ENCODE measurements at regions not wholly inside any gene's neighbourhood (a gene's known extent, or its start where the extent isn't known, plus 50 kb on each side); places are given as distances from the start of the nearest gene placed in this dataset.

DNA sequence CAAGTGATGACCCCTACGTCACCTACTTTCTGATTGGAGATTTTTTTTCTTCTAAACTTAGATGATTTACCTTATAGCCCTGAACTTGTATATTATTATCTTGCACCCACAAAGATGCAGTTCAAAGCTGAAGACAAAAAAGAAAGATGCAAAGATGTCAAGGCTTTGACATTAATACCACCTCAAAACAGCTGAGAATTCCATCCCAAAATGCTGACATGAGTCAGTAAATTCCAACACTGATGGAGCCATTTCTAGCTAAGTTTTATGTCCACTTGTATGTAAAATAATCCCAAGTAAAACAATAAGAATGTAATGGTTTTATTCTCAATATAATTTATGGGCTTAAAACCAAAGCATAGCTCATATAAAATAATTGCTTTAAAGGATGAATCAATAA lies 91.5 kb upstream of the CDH9 start:
- Histone ChIP-seq H4K20me1 (replicated peaks; ENCODE audit: control insufficient read depth, extremely low read depth, insufficient read depth, low read length) (no peaks in the 10 kb centered on the region), H3K4me1 (ENCODE audit: control insufficient read depth, extremely low read depth, insufficient read depth, low read length) (no peaks in the 10 kb centered on the region), H3K4me2 (ENCODE audit: insufficient read depth, low read length) (no peak overlapping the region), H2AFZ (ENCODE audit: low read depth, low read length) (no peak overlapping the region), H3K9me3 (replicated peaks; ENCODE audit: control insufficient read depth, insufficient read depth, low read length) (no peaks in the 10 kb centered on the region), H3K9ac (replicated peaks; ENCODE audit: extremely low read depth, insufficient read depth, low read length) (no peak overlapping the region), H3K27ac (ENCODE audit: insufficient read depth, low read depth, low read length) (no peak overlapping the region), H3K27me3 (ENCODE audit: control insufficient read depth in 2 of 2, insufficient read depth in 2 of 2, low read length in 2 of 2) (no peaks in the 10 kb centered on the region), H3K9me1 (replicated peaks; ENCODE audit: control insufficient read depth, extremely low read depth, insufficient read depth, low read length) (no peaks in the 10 kb centered on the region), H3K4me3 (replicated peaks in 1 of 3; ENCODE audit: insufficient read depth in 1 of 3, low read depth in 1 of 3, low read length in 3 of 3) (no peak overlapping the region), H3K79me2 (ENCODE audit: control insufficient read depth, insufficient read depth, low read length) (no peaks in the 10 kb centered on the region), H3K36me3 (ENCODE audit: control insufficient read depth in 2 of 2, extremely low read depth in 1 of 2, insufficient read depth in 2 of 2, low read length in 2 of 2) (no peaks in the 10 kb centered on the region)
- DNase-seq (ENCODE audit: low read depth, low spot score): no peak
- TF ChIP-seq, protein P1, sequence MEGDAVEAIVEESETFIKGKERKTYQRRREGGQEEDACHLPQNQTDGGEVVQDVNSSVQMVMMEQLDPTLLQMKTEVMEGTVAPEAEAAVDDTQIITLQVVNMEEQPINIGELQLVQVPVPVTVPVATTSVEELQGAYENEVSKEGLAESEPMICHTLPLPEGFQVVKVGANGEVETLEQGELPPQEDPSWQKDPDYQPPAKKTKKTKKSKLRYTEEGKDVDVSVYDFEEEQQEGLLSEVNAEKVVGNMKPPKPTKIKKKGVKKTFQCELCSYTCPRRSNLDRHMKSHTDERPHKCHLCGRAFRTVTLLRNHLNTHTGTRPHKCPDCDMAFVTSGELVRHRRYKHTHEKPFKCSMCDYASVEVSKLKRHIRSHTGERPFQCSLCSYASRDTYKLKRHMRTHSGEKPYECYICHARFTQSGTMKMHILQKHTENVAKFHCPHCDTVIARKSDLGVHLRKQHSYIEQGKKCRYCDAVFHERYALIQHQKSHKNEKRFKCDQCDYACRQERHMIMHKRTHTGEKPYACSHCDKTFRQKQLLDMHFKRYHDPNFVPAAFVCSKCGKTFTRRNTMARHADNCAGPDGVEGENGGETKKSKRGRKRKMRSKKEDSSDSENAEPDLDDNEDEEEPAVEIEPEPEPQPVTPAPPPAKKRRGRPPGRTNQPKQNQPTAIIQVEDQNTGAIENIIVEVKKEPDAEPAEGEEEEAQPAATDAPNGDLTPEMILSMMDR (IDR thresholded peaks at IDR 0.05; ENCODE audit: extremely low read depth in 1 of 2, insufficient read depth in 1 of 2, low read depth in 1 of 2, low read length in 2 of 2): no peak
- TF ChIP-seq GATA2 (IDR thresholded peaks at IDR 0.05; ENCODE audit: insufficient read depth, insufficient read length, low read depth, low read length): no peak
- TF ChIP-seq EZH2 (IDR thresholded peaks at IDR 0.05; ENCODE audit: borderline replicate concordance, low read depth, low read length, severe bottlenecking): no peak
- TF ChIP-seq, protein P2, sequence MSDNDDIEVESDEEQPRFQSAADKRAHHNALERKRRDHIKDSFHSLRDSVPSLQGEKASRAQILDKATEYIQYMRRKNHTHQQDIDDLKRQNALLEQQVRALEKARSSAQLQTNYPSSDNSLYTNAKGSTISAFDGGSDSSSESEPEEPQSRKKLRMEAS (IDR thresholded peaks at IDR 0.05; ENCODE audit: insufficient read depth, insufficient read length): no peak
- TF ChIP-seq MYC (IDR thresholded peaks at IDR 0.05; ENCODE audit: low read depth, low read length): no peak
- TF ChIP-seq JUN (IDR thresholded peaks at IDR 0.05; ENCODE audit: borderline replicate concordance, insufficient read depth, insufficient read length, low read depth): no peak
- ChIA-PET POLR2A (no interaction called here), CTCF (no interaction called here)
- dilution Hi-C loops (cut with MboI; ENCODE audit: extremely low pct_ligation_motif_present, low sequenced_read_pairs): no loop called here
- FAIRE-seq: no peak
- no TSS peak for BruUV-seq (replicated peaks)
- intact Hi-C loops (cut with micrococcal nuclease): no loop called here

DNA sequence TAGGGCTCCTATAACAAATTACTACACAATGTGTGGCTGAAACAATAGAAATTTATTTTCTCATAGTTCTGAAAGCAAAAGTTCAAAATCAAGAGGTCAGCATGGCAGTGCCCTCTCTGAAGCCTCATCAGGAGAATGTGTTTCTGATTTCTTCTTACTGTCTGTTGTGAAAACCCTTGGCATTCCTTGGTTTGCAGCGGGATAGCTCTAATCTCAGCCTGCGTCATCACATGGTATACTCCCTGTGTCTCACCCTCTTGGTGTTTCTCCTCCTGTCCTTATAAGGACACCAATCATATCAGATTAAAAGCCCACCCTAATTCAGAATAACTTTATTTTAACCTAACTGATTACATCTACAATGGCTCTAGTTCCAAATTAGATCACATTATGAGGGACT lies 87.5 kb upstream of the CDH9 start:
- CTCF ChIA-PET: no interaction called here
- TF ChIP-seq GATA2 (IDR thresholded peaks at IDR 0.05; ENCODE audit: insufficient read depth, insufficient read length, low read depth, low read length): no peak
- TF ChIP-seq POLR2A (IDR thresholded peaks at IDR 0.05; ENCODE audit: low read depth, low read length): no peak
- TF ChIP-seq POLR2AphosphoS5 (IDR thresholded peaks at IDR 0.05; ENCODE audit: insufficient read depth, low read depth, low read length): no peak
- no peak for TF ChIP-seq FOS (IDR thresholded peaks at IDR 0.05; ENCODE audit: borderline replicate concordance, insufficient read depth, low read length)
- TF ChIP-seq JUN (IDR thresholded peaks at IDR 0.05; ENCODE audit: borderline replicate concordance, insufficient read depth, insufficient read length, low read depth): no peak
- TF ChIP-seq, protein P1 (IDR thresholded peaks at IDR 0.05; ENCODE audit: extremely low read depth in 1 of 2, insufficient read depth in 1 of 2, low read depth in 1 of 2, low read length in 2 of 2): no peak
- TF ChIP-seq EZH2 (IDR thresholded peaks at IDR 0.05; ENCODE audit: borderline replicate concordance, low read depth, low read length, severe bottlenecking): no peak
- TF ChIP-seq, protein P2 (IDR thresholded peaks at IDR 0.05; ENCODE audit: insufficient read depth, insufficient read length): no peak
- TF ChIP-seq MYC (IDR thresholded peaks at IDR 0.05; ENCODE audit: low read depth, low read length): no peak
- Histone ChIP-seq H3K27me3 (ENCODE audit: control insufficient read depth in 2 of 2, insufficient read depth in 2 of 2, low read length in 2 of 2) (no peaks in the 10 kb centered on the region), H3K27ac (ENCODE audit: insufficient read depth, low read depth, low read length) (no peak overlapping the region), H2AFZ (ENCODE audit: low read depth, low read length) (no peak overlapping the region), H3K4me1 (ENCODE audit: control insufficient read depth, extremely low read depth, insufficient read depth, low read length) (no peaks in the 10 kb centered on the region), H3K4me2 (ENCODE audit: insufficient read depth, low read length) (no peak overlapping the region), H3K9me3 (replicated peaks; ENCODE audit: control insufficient read depth, insufficient read depth, low read length) (no peaks in the 10 kb centered on the region), H3K4me3 (replicated peaks in 1 of 3; ENCODE audit: insufficient read depth in 1 of 3, low read depth in 1 of 3, low read length in 3 of 3) (no peak overlapping the region), H3K9ac (replicated peaks; ENCODE audit: extremely low read depth, insufficient read depth, low read length) (no peak overlapping the region), H3K36me3 (ENCODE audit: control insufficient read depth in 2 of 2, extremely low read depth in 1 of 2, insufficient read depth in 2 of 2, low read length in 2 of 2) (no peaks in the 10 kb centered on the region), H3K79me2 (ENCODE audit: control insufficient read depth, insufficient read depth, low read length) (no peaks in the 10 kb centered on the region), H3K9me1 (replicated peaks; ENCODE audit: control insufficient read depth, extremely low read depth, insufficient read depth, low read length) (no peaks in the 10 kb centered on the region), H4K20me1 (replicated peaks; ENCODE audit: control insufficient read depth, extremely low read depth, insufficient read depth, low read length) (no peaks in the 10 kb centered on the region)
- dilution Hi-C loops (cut with MboI; ENCODE audit: extremely low pct_ligation_motif_present, low sequenced_read_pairs): no loop called here
- DNase-seq (ENCODE audit: low read depth, low spot score): no peak
- FAIRE-seq: no peak
- BruUV-seq (replicated peaks): no TSS peak
- intact Hi-C loops (cut with micrococcal nuclease): no loop called here
- POLR2A ChIA-PET: no interaction called here

All from endothelial cell of umbilical vein (primary cell).